ENCODE measurements at regions not wholly inside any gene's neighbourhood (a gene's known extent, or its start where the extent isn't known, plus 50 kb on each side); places are given as distances from the start of the nearest gene placed in this dataset.

DNA sequence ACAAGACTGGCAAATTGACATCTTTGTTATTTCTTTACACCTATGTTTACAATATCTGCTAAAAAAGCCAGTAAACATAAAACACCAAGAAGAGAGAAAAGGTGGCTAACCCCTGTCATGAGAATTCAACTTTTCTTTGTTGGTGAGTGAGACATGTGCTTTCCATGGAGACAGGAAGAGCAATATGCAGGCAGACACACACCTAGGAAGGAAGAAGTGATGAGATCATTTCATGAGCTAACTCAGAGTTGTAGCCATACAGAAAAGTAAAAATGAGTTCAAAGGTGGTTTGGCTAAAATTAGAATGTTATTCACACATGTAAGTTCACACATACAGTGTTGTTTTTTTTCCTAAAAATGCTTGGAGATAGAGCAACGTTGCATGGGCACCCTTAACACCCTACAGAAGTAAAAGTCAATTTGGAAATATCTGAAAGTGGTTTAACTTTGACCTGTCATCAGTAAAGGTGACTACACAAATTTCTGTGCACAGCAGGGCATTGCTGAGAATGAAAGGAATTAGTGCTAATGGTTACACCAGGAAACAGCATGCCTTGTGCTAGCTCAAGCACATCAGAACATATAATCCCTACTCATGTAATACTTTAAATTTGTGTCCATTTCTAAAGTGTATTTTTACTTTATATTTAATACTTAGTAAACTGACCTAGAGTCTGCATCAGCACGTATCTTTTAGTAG is 557.6 kb downstream of the CBLN2 start:
- no peak for ATAC-seq (ENCODE audit: low FRiP score)
- no peaks in the 10 kb centered on the region for H3K9me3 ChIP-seq (ENCODE audit: control insufficient read depth, low read length)
- H3K4me1 ChIP-seq (ENCODE audit: control insufficient read depth in 1 of 2, insufficient read depth in 2 of 2, low read length in 2 of 2), result no peaks in the 10 kb centered on the region
- intact Hi-C loops (cut with DNase I), result no loop called here
- no peak overlapping the region for H3K4me3 ChIP-seq (ENCODE audit: low read length in 2 of 2)
- H3K27ac ChIP-seq (ENCODE audit: low read depth in 1 of 2, low read length in 2 of 2), result no peak overlapping the region
- peaks cover 0 to 2% of the 10 kb centered on the region in 2 donors for H3K27me3 ChIP-seq (ENCODE audit: control insufficient read depth in 1 of 2, insufficient read depth in 2 of 2, low read length in 1 of 2)
- H3K36me3 ChIP-seq (ENCODE audit: control insufficient read depth in 1 of 2, insufficient read depth in 2 of 2, low read length in 1 of 2), result no peaks in the 10 kb centered on the region
- DNase-seq, result no peak
- 53 to 56% methylated on average over 2 of the region's 2 CpGs for WGBS, 2 donors

DNA sequence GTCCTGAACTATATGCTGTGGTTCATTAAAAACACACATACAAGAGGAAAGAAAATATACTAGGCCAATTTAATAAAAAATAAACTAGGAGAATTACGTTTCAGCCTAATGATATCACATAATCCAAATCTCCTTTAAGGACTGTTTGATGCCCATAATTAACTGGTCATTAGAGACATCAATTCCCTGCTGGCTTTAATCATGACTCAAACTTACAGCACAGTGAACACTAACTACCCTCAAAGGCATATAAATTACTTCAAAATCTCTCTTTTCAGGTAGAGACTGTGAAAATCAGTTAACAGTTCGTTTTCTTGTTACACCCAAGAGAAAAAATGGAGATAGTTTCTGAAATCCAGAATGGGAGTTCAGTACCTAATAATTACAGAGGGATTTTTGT is 567.4 kb downstream of the CBLN2 start:
- Histone ChIP-seq H3K4me3 (ENCODE audit: low read length in 2 of 2) (no peak overlapping the region), H3K36me3 (ENCODE audit: control insufficient read depth in 1 of 2, insufficient read depth in 2 of 2, low read length in 1 of 2) (no peaks in the 10 kb centered on the region), H3K9me3 (ENCODE audit: control insufficient read depth, low read length) (peaks cover 2% of the 10 kb centered on the region), H3K27me3 (ENCODE audit: control insufficient read depth in 1 of 2, insufficient read depth in 2 of 2, low read length in 1 of 2) (no peaks in the 10 kb centered on the region), H3K27ac (ENCODE audit: low read depth in 1 of 2, low read length in 2 of 2) (no peak overlapping the region), H3K4me1 (ENCODE audit: control insufficient read depth in 1 of 2, insufficient read depth in 2 of 2, low read length in 2 of 2) (no peaks in the 10 kb centered on the region)
- DNase-seq, result no peak
- intact Hi-C loops (cut with DNase I), result no loop called here
- no peak for ATAC-seq (ENCODE audit: low FRiP score)
- 39 to 53% methylated on average over 2 of the region's 2 CpGs for WGBS, 2 donors

DNA sequence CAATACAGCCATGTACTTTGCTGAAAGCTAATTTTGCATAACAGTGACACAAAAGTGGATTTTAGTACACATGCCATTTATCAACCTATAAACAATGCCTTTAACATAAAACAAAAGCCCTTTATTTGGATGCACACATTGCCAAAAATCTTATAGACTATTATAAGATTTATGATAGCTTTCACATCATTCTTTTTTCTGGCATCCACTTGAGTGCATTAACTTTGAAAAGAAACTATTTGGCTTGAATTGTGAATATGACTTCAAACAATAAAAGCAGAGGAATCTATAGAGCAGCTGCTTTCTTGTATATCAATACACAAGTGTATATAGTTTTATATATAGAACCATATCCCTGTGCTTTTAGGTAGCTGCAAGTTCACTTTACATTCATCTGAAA is 577.4 kb downstream of the CBLN2 start:
- H3K4me3 ChIP-seq (ENCODE audit: low read length in 2 of 2), result no peak overlapping the region
- no peaks in the 10 kb centered on the region for H3K27me3 ChIP-seq (ENCODE audit: control insufficient read depth in 1 of 2, insufficient read depth in 2 of 2, low read length in 1 of 2)
- DNase-seq (no peak), ATAC-seq (ENCODE audit: low FRiP score) (no peak)
- H3K9me3 ChIP-seq (ENCODE audit: control insufficient read depth, low read length), result peaks cover 7% of the 10 kb centered on the region
- no peaks in the 10 kb centered on the region for H3K36me3 ChIP-seq (ENCODE audit: control insufficient read depth in 1 of 2, insufficient read depth in 2 of 2, low read length in 1 of 2)
- intact Hi-C loops (cut with DNase I), result no loop called here
- no peaks in the 10 kb centered on the region for H3K4me1 ChIP-seq (ENCODE audit: control insufficient read depth in 1 of 2, insufficient read depth in 2 of 2, low read length in 2 of 2)
- H3K27ac ChIP-seq (ENCODE audit: low read depth in 1 of 2, low read length in 2 of 2), result no peak overlapping the region

DNA sequence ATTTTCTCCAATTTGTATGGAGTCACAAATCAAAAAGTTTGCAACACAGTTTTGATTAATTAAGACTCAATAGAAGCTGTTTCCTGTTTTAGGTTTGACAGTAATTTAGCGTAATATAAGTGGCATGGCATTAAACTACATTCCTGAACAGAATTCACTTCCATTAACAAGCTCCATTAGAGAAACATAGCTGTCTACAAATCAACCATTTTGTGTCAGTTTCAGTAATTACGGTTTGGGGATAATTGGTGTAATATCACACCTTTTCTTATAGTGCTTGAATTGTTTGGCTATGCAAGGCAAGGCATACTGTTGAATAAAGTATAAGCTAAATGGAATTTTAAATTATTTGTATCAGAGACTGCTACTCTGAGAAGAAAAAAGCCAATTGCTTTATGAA is 585.5 kb downstream of the CBLN2 start:
- no peaks in the 10 kb centered on the region for H3K27me3 ChIP-seq (ENCODE audit: control insufficient read depth in 1 of 2, insufficient read depth in 2 of 2, low read length in 1 of 2)
- intact Hi-C loops (cut with DNase I), result no loop called here
- H3K36me3 ChIP-seq (ENCODE audit: control insufficient read depth in 1 of 2, insufficient read depth in 2 of 2, low read length in 1 of 2), result no peaks in the 10 kb centered on the region
- DNase-seq, result no peak
- H3K9me3 ChIP-seq (ENCODE audit: control insufficient read depth, low read length), result no peaks in the 10 kb centered on the region
- ATAC-seq (ENCODE audit: low FRiP score), result no peak
- H3K4me1 ChIP-seq (ENCODE audit: control insufficient read depth in 1 of 2, insufficient read depth in 2 of 2, low read length in 2 of 2), result no peaks in the 10 kb centered on the region
- 47 to 52% methylated on average over 2 of the region's 2 CpGs for WGBS, 2 donors
- no peak overlapping the region for H3K4me3 ChIP-seq (ENCODE audit: low read length in 2 of 2)
- H3K27ac ChIP-seq (ENCODE audit: low read depth in 1 of 2, low read length in 2 of 2), result no peak overlapping the region

DNA sequence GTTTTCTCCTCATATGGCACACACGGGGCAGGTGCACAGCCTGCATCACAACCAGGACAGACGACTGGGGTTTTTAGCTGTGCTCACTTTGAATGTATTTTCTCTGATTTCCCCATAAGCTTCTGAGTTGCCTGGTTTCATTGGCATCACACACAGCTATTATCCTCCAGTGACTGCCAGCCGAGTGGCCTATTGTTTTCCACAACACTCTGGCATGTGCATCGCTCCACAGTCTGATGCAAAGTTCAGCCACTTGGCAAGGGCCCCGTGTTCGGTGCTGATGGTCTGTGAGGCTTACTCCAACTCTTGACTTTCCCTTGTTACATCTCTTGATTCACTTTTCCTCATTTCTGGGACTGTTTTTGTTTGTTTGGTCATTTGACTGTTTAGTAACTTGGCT is 593.1 kb downstream of the CBLN2 start:
- intact Hi-C loops (cut with DNase I), result no loop called here
- H3K9me3 ChIP-seq (ENCODE audit: control insufficient read depth, low read length), result peaks cover 2% of the 10 kb centered on the region
- ATAC-seq (ENCODE audit: low FRiP score), result no peak
- no peaks in the 10 kb centered on the region for H3K4me1 ChIP-seq (ENCODE audit: control insufficient read depth in 1 of 2, insufficient read depth in 2 of 2, low read length in 2 of 2)
- H3K27me3 ChIP-seq (ENCODE audit: control insufficient read depth in 1 of 2, insufficient read depth in 2 of 2, low read length in 1 of 2), result no peaks in the 10 kb centered on the region
- H3K36me3 ChIP-seq (ENCODE audit: control insufficient read depth in 1 of 2, insufficient read depth in 2 of 2, low read length in 1 of 2), result no peaks in the 10 kb centered on the region
- no peak overlapping the region for H3K4me3 ChIP-seq (ENCODE audit: low read length in 2 of 2)
- H3K27ac ChIP-seq (ENCODE audit: low read depth in 1 of 2, low read length in 2 of 2), result no peak overlapping the region
- 72 to 74% methylated on average over 6 of the region's 6 CpGs for WGBS, 2 donors
- no peak for DNase-seq

DNA sequence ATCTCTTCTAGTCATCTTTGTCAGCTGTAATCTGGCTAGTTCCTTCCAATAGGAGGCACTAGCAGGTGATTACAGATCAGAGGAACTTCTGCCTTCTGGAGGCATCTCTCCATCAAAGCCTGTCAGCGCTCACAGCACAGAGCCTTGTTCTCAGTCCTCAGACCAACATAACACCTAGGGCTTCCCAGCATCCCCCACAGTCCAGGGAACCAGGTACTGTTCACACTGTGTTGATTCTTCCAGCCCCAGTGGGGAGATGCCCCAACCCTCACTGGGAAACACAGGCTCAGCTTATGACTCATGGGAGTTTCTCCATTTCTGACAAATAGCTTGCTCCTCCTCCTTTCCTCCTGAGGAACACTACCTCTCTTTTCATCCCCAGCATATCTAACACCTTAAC is 601.7 kb downstream of the CBLN2 start:
- H3K4me1 ChIP-seq (ENCODE audit: control insufficient read depth in 1 of 2, insufficient read depth in 2 of 2, low read length in 2 of 2), result no peaks in the 10 kb centered on the region
- H3K4me3 ChIP-seq (ENCODE audit: low read length in 2 of 2), result no peak overlapping the region
- no peak overlapping the region for H3K27ac ChIP-seq (ENCODE audit: low read depth in 1 of 2, low read length in 2 of 2)
- 73 to 93% methylated on average over 1 of the region's 1 CpG for WGBS, 2 donors
- DNase-seq (no peak), ATAC-seq (ENCODE audit: low FRiP score) (no peak)
- intact Hi-C loops (cut with DNase I), result no loop called here
- no peaks in the 10 kb centered on the region for H3K27me3 ChIP-seq (ENCODE audit: control insufficient read depth in 1 of 2, insufficient read depth in 2 of 2, low read length in 1 of 2)
- no peaks in the 10 kb centered on the region for H3K36me3 ChIP-seq (ENCODE audit: control insufficient read depth in 1 of 2, insufficient read depth in 2 of 2, low read length in 1 of 2)
- no peaks in the 10 kb centered on the region for H3K9me3 ChIP-seq (ENCODE audit: control insufficient read depth, low read length)

DNA sequence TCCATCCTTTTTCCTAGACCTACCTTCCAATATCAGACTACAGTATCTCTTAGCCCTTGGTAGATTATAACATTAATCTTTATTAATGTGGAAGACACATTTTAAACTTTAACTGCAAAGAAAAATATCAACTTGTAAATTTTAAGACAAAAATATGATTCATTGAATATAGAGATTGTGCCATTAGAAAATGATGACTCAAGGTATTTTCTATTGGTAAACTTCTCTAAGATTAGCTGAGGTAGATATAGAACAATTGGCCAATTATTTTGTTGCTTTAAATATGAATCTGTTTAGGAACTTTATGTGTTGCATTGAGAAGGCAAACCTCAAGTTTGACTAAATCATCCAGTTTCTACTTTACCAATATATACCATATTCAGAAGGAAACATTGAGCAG is 604.7 kb downstream of the CBLN2 start:
- intact Hi-C loops (cut with DNase I), result no loop called here
- Histone ChIP-seq H3K27ac (ENCODE audit: low read depth in 1 of 2, low read length in 2 of 2) (no peak overlapping the region), H3K4me1 (ENCODE audit: control insufficient read depth in 1 of 2, insufficient read depth in 2 of 2, low read length in 2 of 2) (no peaks in the 10 kb centered on the region), H3K27me3 (ENCODE audit: control insufficient read depth in 1 of 2, insufficient read depth in 2 of 2, low read length in 1 of 2) (no peaks in the 10 kb centered on the region), H3K9me3 (ENCODE audit: control insufficient read depth, low read length) (no peaks in the 10 kb centered on the region), H3K36me3 (ENCODE audit: control insufficient read depth in 1 of 2, insufficient read depth in 2 of 2, low read length in 1 of 2) (no peaks in the 10 kb centered on the region), H3K4me3 (ENCODE audit: low read length in 2 of 2) (no peak overlapping the region)
- DNase-seq (no peak), ATAC-seq (ENCODE audit: low FRiP score) (no peak)

DNA sequence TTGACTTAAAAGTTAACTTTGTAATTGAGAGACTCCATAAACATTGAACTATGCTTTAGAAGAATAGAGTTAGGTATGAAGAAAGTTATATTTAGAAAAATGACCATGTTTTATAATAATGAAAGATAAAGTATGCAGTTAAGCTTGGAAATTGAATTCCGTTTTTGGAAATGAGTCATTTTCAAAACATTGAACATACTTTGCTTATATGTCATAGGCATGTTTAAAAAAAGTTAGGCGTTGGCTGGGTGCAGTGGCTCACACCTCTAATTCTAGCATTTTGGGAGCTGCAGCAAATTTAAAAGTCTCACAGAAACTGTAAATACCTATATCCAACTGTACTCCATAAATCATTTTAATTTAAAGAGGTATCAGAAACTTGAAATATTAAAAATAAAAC is 607.4 kb downstream of the CBLN2 start:
- H3K4me3 ChIP-seq (ENCODE audit: low read length in 2 of 2), result no peak overlapping the region
- WGBS, 2 donors, result 9 to 11% methylated on average over 2 of the region's 2 CpGs
- no peak for DNase-seq
- no peak overlapping the region for H3K27ac ChIP-seq (ENCODE audit: low read depth in 1 of 2, low read length in 2 of 2)
- no peaks in the 10 kb centered on the region for H3K4me1 ChIP-seq (ENCODE audit: control insufficient read depth in 1 of 2, insufficient read depth in 2 of 2, low read length in 2 of 2)
- ATAC-seq (ENCODE audit: low FRiP score), result no peak
- H3K27me3 ChIP-seq (ENCODE audit: control insufficient read depth in 1 of 2, insufficient read depth in 2 of 2, low read length in 1 of 2), result no peaks in the 10 kb centered on the region
- H3K36me3 ChIP-seq (ENCODE audit: control insufficient read depth in 1 of 2, insufficient read depth in 2 of 2, low read length in 1 of 2), result no peaks in the 10 kb centered on the region
- intact Hi-C loops (cut with DNase I), result no loop called here
- H3K9me3 ChIP-seq (ENCODE audit: control insufficient read depth, low read length), result no peaks in the 10 kb centered on the region

DNA sequence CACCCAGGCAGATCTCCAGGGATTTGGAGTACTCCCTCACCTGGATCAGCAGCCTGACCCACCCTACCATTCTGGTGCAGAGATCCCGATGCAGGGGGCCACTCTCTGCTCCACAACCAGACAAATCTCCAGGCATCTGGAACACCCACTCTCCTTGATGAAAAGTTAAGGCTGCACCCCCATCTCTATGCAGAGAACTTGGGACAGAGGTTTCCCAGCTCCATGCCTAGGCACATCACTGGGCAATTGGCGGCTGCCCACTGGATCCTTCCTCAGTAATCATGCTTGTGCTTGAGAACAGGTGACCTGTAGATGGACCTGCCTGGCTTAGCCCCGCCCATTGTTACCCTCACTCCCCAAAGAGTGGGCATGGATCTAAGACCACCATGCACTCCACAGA is 624.9 kb downstream of the CBLN2 start:
- peaks cover 4% of the 10 kb centered on the region for H3K9me3 ChIP-seq (ENCODE audit: control insufficient read depth, low read length)
- 84 to 91% methylated on average over 3 of the region's 3 CpGs for WGBS, 2 donors
- H3K4me1 ChIP-seq (ENCODE audit: control insufficient read depth in 1 of 2, insufficient read depth in 2 of 2, low read length in 2 of 2), result no peaks in the 10 kb centered on the region
- ATAC-seq (ENCODE audit: low FRiP score), result no peak
- intact Hi-C loops (cut with DNase I), result no loop called here
- no peak overlapping the region for H3K27ac ChIP-seq (ENCODE audit: low read depth in 1 of 2, low read length in 2 of 2)
- no peaks in the 10 kb centered on the region for H3K27me3 ChIP-seq (ENCODE audit: control insufficient read depth in 1 of 2, insufficient read depth in 2 of 2, low read length in 1 of 2)
- H3K36me3 ChIP-seq (ENCODE audit: control insufficient read depth in 1 of 2, insufficient read depth in 2 of 2, low read length in 1 of 2), result no peaks in the 10 kb centered on the region
- H3K4me3 ChIP-seq (ENCODE audit: low read length in 2 of 2), result no peak overlapping the region
- no peak for DNase-seq

All from aorta (tissue), 5 donors.